CD4-positive, alpha-beta T cell (primary cell): ENCODE measurements at regions not wholly inside any gene's neighbourhood (a gene's known extent, or its start where the extent isn't known, plus 50 kb on each side); places are given as distances from the start of the nearest gene placed in this dataset.

Experiments used
- ATAC-seq: fragments of 200-7000 bp; cut with Tn5 transposase; one replicate; pipeline ENCODE4 v1.10.0; 2022; ENCODE audit warnings: mild to moderate bottlenecking; ENCODE audit not compliant: poor library complexity
- CTCF ChIA-PET: fragments of 350-600 bp; sonication (Branson Sonifier 250); formaldehyde crosslinking; loops from one replicate; lab custom pipeline; 2021; ENCODE audit warnings: antibody characterized with exemption, inconsistent platforms; lab: Charles Lee
- POLR2A ChIA-PET: fragments of 350-600 bp; sonication (Branson Sonifier 250); formaldehyde crosslinking; loops from one replicate; lab custom pipeline; 2021; ENCODE audit warnings: antibody characterized with exemption, inconsistent platforms; lab: Charles Lee
- DNase-seq, 14 experiments: peaks; one replicate each; pipeline ENCODE4 v3.0.0-alpha.2; 2013 to 2020; ENCODE audit warnings: mixed read lengths in 2 of 14
- H3K27ac ChIP-seq, 2 donors: one replicate each; pipeline versions ENCODE4 v1.5.1 to v1.7.0; 2013; ENCODE audit warnings: low read length in 2 of 2, low read depth in 1 of 2, mild to moderate bottlenecking in 1 of 2
- H3K27me3 ChIP-seq, 2 experiments: 1 replicate in 1 of 2; 2 replicates in 1 of 2; pipeline versions ENCODE4 v1.6.1 to v1.7.0; 2013; ENCODE audit warnings: low read length in 2 of 2, control low read depth in 1 of 2, mild to moderate bottlenecking in 1 of 2, moderate library complexity in 1 of 2; ENCODE audit not compliant: insufficient read depth in 2 of 2, control insufficient read depth in 1 of 2
- H3K36me3 ChIP-seq: one replicate; pipeline ENCODE4 v1.6.1; 2013; ENCODE audit warnings: low read length, control low read depth; ENCODE audit not compliant: insufficient read depth
- H3K4me1 ChIP-seq: one replicate; pipeline ENCODE4 v1.6.1; 2013; ENCODE audit warnings: low read length, control low read depth; ENCODE audit not compliant: insufficient read depth
- H3K4me3 ChIP-seq: one replicate; pipeline ENCODE4 v1.5.1; 2013; ENCODE audit warnings: mild to moderate bottlenecking, low read length, moderate library complexity
- H3K9me3 ChIP-seq, 2 experiments: 1 replicate in 1 of 2; 2 replicates in 1 of 2; pipeline versions ENCODE4 v1.6.1 to v1.7.0; 2013; ENCODE audit warnings: low read length in 2 of 2, mild to moderate bottlenecking in 2 of 2, control low read depth in 1 of 2, moderate library complexity in 1 of 2; ENCODE audit not compliant: control insufficient read depth in 1 of 2, insufficient read depth in 1 of 2
- H3K27ac Mint-ChIP-seq: one replicate; pipeline ENCODE4 v1.8.0; 2020; ENCODE audit warnings: mixed read lengths
- H3K27me3 Mint-ChIP-seq: one replicate; pipeline ENCODE4 v1.8.0; 2021; ENCODE audit warnings: mixed read lengths
- H3K36me3 Mint-ChIP-seq: one replicate; pipeline ENCODE4 v1.8.0; 2021; ENCODE audit warnings: low read depth, mixed read lengths
- H3K4me1 Mint-ChIP-seq: one replicate; pipeline ENCODE4 v1.8.0; 2021; ENCODE audit warnings: low read depth, mixed read lengths
- H3K4me3 Mint-ChIP-seq: one replicate; pipeline ENCODE4 v1.8.0; 2020; ENCODE audit warnings: mild to moderate bottlenecking, mixed read lengths
- H3K9me3 Mint-ChIP-seq: one replicate; pipeline ENCODE4 v1.8.0; 2020; ENCODE audit warnings: mixed read lengths
- intact Hi-C, 2 experiments: fragments of 100-400 bp; cut with DNase I in 1 of 2; cut with micrococcal nuclease in 1 of 2; formaldehyde crosslinking; loops; one replicate each; pipeline versions ENCODE4 v1.15.1 to v1.9.0; 2023 to 2025; cut with DNase I, micrococcal nuclease
- TF ChIP-seq, protein P1 (sequence below): fragments of 200-600 bp; IDR thresholded peaks from one replicate; pipeline ENCODE4 v1.8.0; 2022; ENCODE audit warnings: antibody characterized with exemption, mild to moderate bottlenecking

DNA sequence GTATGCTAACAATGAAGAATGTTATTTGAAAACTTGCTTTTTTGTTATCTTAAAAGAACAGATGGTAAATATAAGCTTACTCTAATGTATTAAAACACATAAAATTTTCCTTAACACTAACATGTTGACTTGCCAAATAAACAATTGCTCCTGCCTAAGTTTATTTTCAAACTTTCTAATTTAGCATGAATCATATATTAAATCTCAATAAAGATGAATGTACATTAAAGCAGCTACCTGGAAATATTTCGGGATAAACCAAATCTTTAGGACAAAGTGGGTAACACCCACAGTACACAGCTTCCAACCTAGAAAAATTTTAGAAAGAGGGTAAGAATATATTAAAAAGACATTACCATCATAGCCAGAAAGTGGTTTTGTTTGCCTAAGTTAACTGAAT, 567.4 kb downstream of the ZEB2 start:
- Mint-ChIP-seq H3K27me3 (no peaks in the 10 kb centered on the region), H3K36me3 (no peaks in the 10 kb centered on the region), H3K4me3 (no peak overlapping the region), H3K27ac (no peak overlapping the region), H3K4me1 (no peaks in the 10 kb centered on the region), H3K9me3 (no peaks in the 10 kb centered on the region)
- no peak overlapping the region for H3K27ac ChIP-seq
- DNase-seq (no peak), ATAC-seq (no peak)
- TF ChIP-seq, protein P1, sequence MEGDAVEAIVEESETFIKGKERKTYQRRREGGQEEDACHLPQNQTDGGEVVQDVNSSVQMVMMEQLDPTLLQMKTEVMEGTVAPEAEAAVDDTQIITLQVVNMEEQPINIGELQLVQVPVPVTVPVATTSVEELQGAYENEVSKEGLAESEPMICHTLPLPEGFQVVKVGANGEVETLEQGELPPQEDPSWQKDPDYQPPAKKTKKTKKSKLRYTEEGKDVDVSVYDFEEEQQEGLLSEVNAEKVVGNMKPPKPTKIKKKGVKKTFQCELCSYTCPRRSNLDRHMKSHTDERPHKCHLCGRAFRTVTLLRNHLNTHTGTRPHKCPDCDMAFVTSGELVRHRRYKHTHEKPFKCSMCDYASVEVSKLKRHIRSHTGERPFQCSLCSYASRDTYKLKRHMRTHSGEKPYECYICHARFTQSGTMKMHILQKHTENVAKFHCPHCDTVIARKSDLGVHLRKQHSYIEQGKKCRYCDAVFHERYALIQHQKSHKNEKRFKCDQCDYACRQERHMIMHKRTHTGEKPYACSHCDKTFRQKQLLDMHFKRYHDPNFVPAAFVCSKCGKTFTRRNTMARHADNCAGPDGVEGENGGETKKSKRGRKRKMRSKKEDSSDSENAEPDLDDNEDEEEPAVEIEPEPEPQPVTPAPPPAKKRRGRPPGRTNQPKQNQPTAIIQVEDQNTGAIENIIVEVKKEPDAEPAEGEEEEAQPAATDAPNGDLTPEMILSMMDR, result no peak
- H3K36me3 ChIP-seq, result no peaks in the 10 kb centered on the region
- POLR2A ChIA-PET, result no interaction called here
- no peaks in the 10 kb centered on the region for H3K27me3 ChIP-seq
- no peak overlapping the region for H3K4me3 ChIP-seq
- H3K9me3 ChIP-seq, result no peaks in the 10 kb centered on the region
- intact Hi-C loops, result no loop called here
- no peaks in the 10 kb centered on the region for H3K4me1 ChIP-seq
- CTCF ChIA-PET, result no interaction called here

DNA sequence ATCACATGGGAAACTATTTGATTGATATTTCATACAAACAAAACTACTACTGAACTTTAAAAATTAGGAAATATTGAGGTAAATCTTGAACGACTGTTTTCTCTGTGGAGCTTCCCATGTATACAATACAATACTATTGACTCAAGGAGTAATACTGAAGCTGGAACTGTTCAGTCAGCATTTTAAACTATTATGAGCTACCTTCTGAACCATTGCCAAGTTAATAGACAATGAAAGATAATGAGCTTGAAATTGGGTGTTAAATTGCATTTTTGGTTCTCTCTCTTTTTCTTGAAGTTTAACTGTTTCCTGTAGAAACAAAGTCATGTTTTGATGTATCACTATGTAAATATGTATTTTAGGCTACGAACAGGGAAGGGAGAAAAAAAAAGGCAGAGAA, 569.2 kb downstream of the ZEB2 start:
- H3K9me3 Mint-ChIP-seq, result no peaks in the 10 kb centered on the region

DNA sequence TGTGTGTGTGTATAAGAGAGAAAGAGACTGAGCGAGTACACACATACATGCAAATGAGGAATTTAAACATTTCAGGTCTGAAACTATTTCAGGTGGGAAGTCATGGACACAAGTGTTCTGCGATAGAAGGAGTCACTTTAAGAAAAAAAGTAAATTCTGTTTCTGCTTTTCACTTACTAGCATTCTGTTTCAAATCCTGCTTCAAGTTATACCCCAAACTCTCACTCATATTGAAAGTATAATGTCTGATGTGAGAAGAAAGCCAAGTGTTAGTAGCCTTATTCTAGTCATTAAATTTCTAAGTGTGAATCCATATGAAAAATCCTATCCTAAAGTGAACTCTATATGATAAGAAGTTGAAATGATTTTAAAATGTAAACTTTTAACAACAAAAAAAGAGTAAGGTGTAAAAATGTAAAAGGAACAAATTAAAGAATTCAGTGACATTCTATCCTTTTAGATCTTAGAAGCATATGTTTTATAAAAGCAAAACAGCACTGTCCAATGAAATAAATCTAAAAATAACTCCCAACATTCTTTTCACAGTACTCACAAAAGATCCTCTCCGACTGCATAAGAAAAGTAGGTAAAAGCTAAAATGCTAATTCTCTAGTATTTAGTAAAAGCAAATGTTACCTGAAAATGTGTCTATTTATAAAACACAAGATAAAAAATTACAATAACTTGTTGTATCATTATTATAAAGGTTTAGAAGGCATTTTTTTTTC, 570.6 kb downstream of the ZEB2 start:
- H3K4me3 ChIP-seq, result no peak overlapping the region
- DNase-seq (no peak), ATAC-seq (no peak)
- ChIA-PET POLR2A (no interaction called here), CTCF (no interaction called here)
- TF ChIP-seq, protein P1, result no peak
- Mint-ChIP-seq H3K27me3 (no peaks in the 10 kb centered on the region), H3K9me3 (no peaks in the 10 kb centered on the region), H3K4me1 (no peaks in the 10 kb centered on the region), H3K36me3 (no peaks in the 10 kb centered on the region), H3K27ac (no peak overlapping the region), H3K4me3 (no peak overlapping the region)
- intact Hi-C loops, result no loop called here
- no peaks in the 10 kb centered on the region for H3K4me1 ChIP-seq
- H3K36me3 ChIP-seq, result no peaks in the 10 kb centered on the region
- no peak overlapping the region for H3K27ac ChIP-seq
- no peaks in the 10 kb centered on the region for H3K27me3 ChIP-seq
- H3K9me3 ChIP-seq, result no peaks in the 10 kb centered on the region

More for the DNA sequence above, 569.2 kb downstream of the ZEB2 start:
- Mint-ChIP-seq H3K27ac (no peak overlapping the region), H3K4me1 (no peaks in the 10 kb centered on the region), H3K36me3 (no peaks in the 10 kb centered on the region), H3K4me3 (no peak overlapping the region), H3K27me3 (no peaks in the 10 kb centered on the region)
- ATAC-seq (no peak), DNase-seq (no peak)
- ChIA-PET POLR2A (no interaction called here), CTCF (interaction anchor here (0.5 kb wide), 1 partner anchor 20 kb away, joined by 3 read pairs; no protein-coding TSS in a partner anchor)
- H3K4me1 ChIP-seq, result no peaks in the 10 kb centered on the region
- TF ChIP-seq, protein P1, result no peak
- H3K4me3 ChIP-seq, result no peak overlapping the region
- H3K27ac ChIP-seq, result no peak overlapping the region
- no peaks in the 10 kb centered on the region for H3K36me3 ChIP-seq
- intact Hi-C loops, result no loop called here
- H3K27me3 ChIP-seq, result no peaks in the 10 kb centered on the region
- H3K9me3 ChIP-seq, result no peaks in the 10 kb centered on the region
